ENCODE measurements at regions not wholly inside any gene's neighbourhood (a gene's known extent, or its start where the extent isn't known, plus 50 kb on each side); places are given as distances from the start of the nearest gene placed in this dataset.

GRCh38 chr9:115300116-115300515 is 182.2 kb upstream of the TNC start:
- TF ChIP-seq CEBPB (IDR thresholded peaks at IDR 0.05) (no peak), REST (IDR thresholded peaks at IDR 0.05) (no peak), GATA3 (IDR thresholded peaks at IDR 0.05; ENCODE audit: borderline replicate concordance) (no peak), CTCF (IDR thresholded peaks at IDR 0.05) (no peak), HDAC2 (IDR thresholded peaks at IDR 0.05) (no peak), BHLHE40 (IDR thresholded peaks at IDR 0.05; ENCODE audit: low read depth, low read length) (no peak), E2F6 (IDR thresholded peaks at IDR 0.05; ENCODE audit: borderline replicate concordance, low read depth) (no peak), ESRRA (IDR thresholded peaks at IDR 0.05; ENCODE audit: borderline replicate concordance, low read length) (no peak)
